Loucy (cell line): ENCODE measurements at regions not wholly inside any gene's neighbourhood (a gene's known extent, or its start where the extent isn't known, plus 50 kb on each side); places are given as distances from the start of the nearest gene placed in this dataset.

ENCODE experiments used
- H2AFZ ChIP-seq: fragments of 200-600 bp; sonication (generic); 2 replicates; pipeline ENCODE4 v1.6.0; 2016; ENCODE audit warnings: antibody characterized with exemption, mild to moderate bottlenecking, low read length, moderate library complexity
- H3F3A ChIP-seq: fragments of 200-600 bp; 2 replicates; pipeline ENCODE4 v1.6.0; 2016; ENCODE audit warnings: antibody characterized with exemption, low read depth, mild to moderate bottlenecking
- H3K27me3 ChIP-seq: fragments of 200-600 bp; sonication (generic); 2 replicates; pipeline ENCODE4 v1.6.1; 2014; ENCODE audit warnings: low read length, mild to moderate bottlenecking; ENCODE audit not compliant: insufficient read depth, poor library complexity, severe bottlenecking
- H3K36me3 ChIP-seq: fragments of 200-600 bp; sonication (generic); 2 replicates; pipeline ENCODE4 v1.6.1; 2016; ENCODE audit warnings: low read length; ENCODE audit not compliant: insufficient read depth
- H3K4me1 ChIP-seq: fragments of 200-600 bp; sonication (generic); 2 replicates; pipeline ENCODE4 v1.5.1; 2014; ENCODE audit warnings: low read length, mild to moderate bottlenecking; ENCODE audit not compliant: insufficient read depth, poor library complexity, severe bottlenecking
- H3K4me2 ChIP-seq: fragments of 200-600 bp; sonication (generic); 2 replicates; pipeline ENCODE4 v1.6.0; 2014; ENCODE audit warnings: antibody characterized with exemption, low read length, low read depth, mild to moderate bottlenecking; ENCODE audit not compliant: poor library complexity, severe bottlenecking
- H3K4me3 ChIP-seq: fragments of 200-600 bp; sonication (generic); 2 replicates; pipeline ENCODE4 v1.5.1; 2014; ENCODE audit warnings: low read length, mild to moderate bottlenecking, mixed read lengths; ENCODE audit not compliant: poor library complexity, severe bottlenecking
- H3K79me2 ChIP-seq: fragments of 200-600 bp; sonication (generic); 2 replicates; pipeline ENCODE4 v1.6.1; 2014; ENCODE audit warnings: low read length; ENCODE audit not compliant: insufficient read depth
- H3K9ac ChIP-seq: fragments of 200-600 bp; sonication (generic); 2 replicates; pipeline ENCODE4 v1.6.0; 2014; ENCODE audit warnings: mild to moderate bottlenecking, low read depth, low read length, moderate library complexity; ENCODE audit not compliant: poor library complexity, severe bottlenecking
- H3K9me2 ChIP-seq: fragments of 200-600 bp; sonication (generic); replicated peaks from 2 replicates; pipeline ENCODE4 v1.6.1; 2016; ENCODE audit warnings: low read depth, low read length, mixed read lengths
- H3K9me3 ChIP-seq: fragments of 200-600 bp; sonication (generic); 2 replicates; pipeline ENCODE4 v1.6.1; 2014; ENCODE audit warnings: mild to moderate bottlenecking, antibody characterized with exemption, low read length, low read depth; ENCODE audit not compliant: insufficient read depth
- H4K20me1 ChIP-seq: fragments of 200-600 bp; sonication (generic); 2 replicates; pipeline ENCODE4 v1.6.0; 2014; ENCODE audit warnings: antibody characterized with exemption, low read length, mild to moderate bottlenecking; ENCODE audit not compliant: insufficient read depth, poor library complexity, severe bottlenecking
- CTCF ChIP-seq: fragments of 200-600 bp; sonication (generic); conservative IDR thresholded peaks from 2 replicates; pipeline ENCODE4 v1.5.1; 2014; ENCODE audit warnings: mild to moderate bottlenecking, antibody characterized with exemption, low read length
- EZH2phosphoT487 ChIP-seq: fragments of 200-600 bp; IDR thresholded peaks from 2 replicates; pipeline ENCODE4 v1.6.1; 2018; ENCODE audit warnings: antibody characterized with exemption, mild to moderate bottlenecking, moderate library complexity, borderline replicate concordance

- TF ChIP-seq CTCF: peak; percentile 58
- no peak for TF ChIP-seq EZH2phosphoT487
- H3K9me2 ChIP-seq: no peaks in the 10 kb centered on the region
- no peak overlapping the region for H3K4me2 ChIP-seq
- no peaks in the 10 kb centered on the region for H3K79me2 ChIP-seq
- no peaks in the 10 kb centered on the region for H4K20me1 ChIP-seq
- H3K9me3 ChIP-seq: 0 out of 2 replicates have a peak, but pooled peaks cover 2% of the 10 kb centered on the region
- no peak overlapping the region for H2AFZ ChIP-seq
- H3F3A ChIP-seq: no peaks in the 10 kb centered on the region
- no peaks in the 10 kb centered on the region for H3K27me3 ChIP-seq
- H3K36me3 ChIP-seq: no peaks in the 10 kb centered on the region
- no peaks in the 10 kb centered on the region for H3K4me1 ChIP-seq
- no peak overlapping the region for H3K9ac ChIP-seq
- H3K4me3 ChIP-seq: no peak overlapping the region
Measured at GRCh38 chr2:237165405-237166276, 80.0 kb downstream of the COPS8 start.

GRCh38 chr2:237167038-237167437, 81.3 kb downstream of the COPS8 start:
- H4K20me1 ChIP-seq: no peaks in the 10 kb centered on the region
- TF ChIP-seq EZH2phosphoT487 (no peak), CTCF (no peak)

GRCh38 chr2:237167934-237168333, 82.2 kb downstream of the COPS8 start:
- Histone ChIP-seq H3K9ac (no peak overlapping the region), H3K27me3 (no peaks in the 10 kb centered on the region), H2AFZ (no peak overlapping the region), H3K36me3 (no peaks in the 10 kb centered on the region), H3F3A (no peaks in the 10 kb centered on the region), H3K79me2 (no peaks in the 10 kb centered on the region), H3K4me1 (no peaks in the 10 kb centered on the region), H4K20me1 (no peaks in the 10 kb centered on the region), H3K9me2 (no peaks in the 10 kb centered on the region), H3K4me3 (no peak overlapping the region), H3K4me2 (no peak overlapping the region), H3K9me3 (0 out of 2 replicates have a peak, but pooled peaks cover 2% of the 10 kb centered on the region)
- TF ChIP-seq EZH2phosphoT487 (no peak), CTCF (no peak)

More at GRCh38 chr2:237167038-237167437, 81.3 kb downstream of the COPS8 start:
- no peak overlapping the region for H3K9ac ChIP-seq
- H3K27me3 ChIP-seq: no peaks in the 10 kb centered on the region
- no peak overlapping the region for H2AFZ ChIP-seq
- no peaks in the 10 kb centered on the region for H3K36me3 ChIP-seq
- no peaks in the 10 kb centered on the region for H3F3A ChIP-seq
- H3K9me2 ChIP-seq: no peaks in the 10 kb centered on the region
- no peak overlapping the region for H3K4me2 ChIP-seq
- H3K4me3 ChIP-seq: no peak overlapping the region
- H3K9me3 ChIP-seq: 0 out of 2 replicates have a peak, but pooled peaks cover 2% of the 10 kb centered on the region
- H3K4me1 ChIP-seq: no peaks in the 10 kb centered on the region
- no peaks in the 10 kb centered on the region for H3K79me2 ChIP-seq
